ENCODE measurements at regions not wholly inside any gene's neighbourhood (a gene's known extent, or its start where the extent isn't known, plus 50 kb on each side); places are given as distances from the start of the nearest gene placed in this dataset.

GRCh38 chr2:145402706-145403277, 882.9 kb upstream of the ZEB2 start:
- no peak overlapping the region for H3K27ac ChIP-seq
- H3K36me3 ChIP-seq = no peaks in the 10 kb centered on the region
- no peak overlapping the region for H3K4me3 ChIP-seq (ENCODE audit: low read depth, low read length)
- TF ChIP-seq CTCF (IDR thresholded peaks at IDR 0.05; ENCODE audit: low read depth, low read length) = no peak
- no peaks in the 10 kb centered on the region for H3K9me3 ChIP-seq (ENCODE audit: severe bottlenecking)
- H3K27me3 ChIP-seq (ENCODE audit: insufficient read depth, low read depth, severe bottlenecking) = no peaks in the 10 kb centered on the region
- DNase-seq = no peak

DNA sequence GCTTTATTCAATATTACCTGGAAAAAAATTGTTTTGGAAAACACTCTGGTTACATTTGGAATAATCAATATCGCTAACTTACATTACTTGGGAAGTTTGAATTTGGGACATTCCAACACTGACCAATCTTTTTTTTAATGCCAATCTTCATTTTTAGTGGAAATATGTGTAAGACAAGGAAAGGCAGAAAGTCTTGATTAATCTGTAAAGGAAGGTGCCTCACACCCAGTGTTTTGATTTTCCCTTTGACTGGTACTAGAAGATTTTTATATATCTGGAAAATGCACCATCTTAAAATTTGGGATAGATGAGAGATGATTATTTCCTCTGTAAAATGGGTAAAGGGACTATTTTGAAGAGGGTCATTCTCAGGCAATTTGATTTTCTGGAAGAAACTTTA, 879.2 kb upstream of the ZEB2 start:
- no peak for DNase-seq
- H3K36me3 ChIP-seq = no peaks in the 10 kb centered on the region
- no peak overlapping the region for H3K4me3 ChIP-seq (ENCODE audit: low read depth, low read length)
- no peak for TF ChIP-seq CTCF (IDR thresholded peaks at IDR 0.05; ENCODE audit: low read depth, low read length)
- H3K27ac ChIP-seq = no peak overlapping the region
- no peaks in the 10 kb centered on the region for H3K9me3 ChIP-seq (ENCODE audit: severe bottlenecking)
- H3K27me3 ChIP-seq (ENCODE audit: insufficient read depth, low read depth, severe bottlenecking) = no peaks in the 10 kb centered on the region

DNA sequence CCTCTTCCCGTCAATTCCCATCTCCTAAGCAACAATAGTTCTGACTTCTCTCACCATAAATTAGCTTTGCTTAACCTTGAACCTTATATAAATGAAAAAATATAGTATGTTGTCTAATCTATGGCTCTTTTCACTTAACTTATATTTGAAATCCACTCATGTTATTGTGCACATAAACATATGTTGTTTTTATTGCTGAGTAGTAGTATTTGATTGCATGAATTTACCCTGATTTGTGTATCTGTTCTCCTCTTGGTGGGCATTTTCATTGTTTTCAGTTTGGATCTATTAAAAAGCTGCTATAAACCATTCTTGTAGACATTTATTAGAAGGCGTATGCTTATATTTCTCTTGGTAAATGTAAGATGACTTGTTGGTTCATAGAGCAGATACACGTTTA, 874.3 kb upstream of the ZEB2 start:
- no peaks in the 10 kb centered on the region for H3K27me3 ChIP-seq (ENCODE audit: insufficient read depth, low read depth, severe bottlenecking)
- no peak for TF ChIP-seq CTCF (IDR thresholded peaks at IDR 0.05; ENCODE audit: low read depth, low read length)
- H3K27ac ChIP-seq = no peak overlapping the region
- peaks cover 2% of the 10 kb centered on the region for H3K9me3 ChIP-seq (ENCODE audit: severe bottlenecking)
- H3K4me3 ChIP-seq (ENCODE audit: low read depth, low read length) = no peak overlapping the region
- DNase-seq = no peak
- no peaks in the 10 kb centered on the region for H3K36me3 ChIP-seq

GRCh38 chr2:145386973-145387372, 867.1 kb upstream of the ZEB2 start:
- no peak overlapping the region for H3K4me3 ChIP-seq (ENCODE audit: low read depth, low read length)
- H3K27me3 ChIP-seq (ENCODE audit: insufficient read depth, low read depth, severe bottlenecking) = no peaks in the 10 kb centered on the region
- no peak for TF ChIP-seq CTCF (IDR thresholded peaks at IDR 0.05; ENCODE audit: low read depth, low read length)
- H3K27ac ChIP-seq = no peak overlapping the region
- no peak for DNase-seq
- no peaks in the 10 kb centered on the region for H3K36me3 ChIP-seq
- peaks cover 2% of the 10 kb centered on the region for H3K9me3 ChIP-seq (ENCODE audit: severe bottlenecking)

DNA sequence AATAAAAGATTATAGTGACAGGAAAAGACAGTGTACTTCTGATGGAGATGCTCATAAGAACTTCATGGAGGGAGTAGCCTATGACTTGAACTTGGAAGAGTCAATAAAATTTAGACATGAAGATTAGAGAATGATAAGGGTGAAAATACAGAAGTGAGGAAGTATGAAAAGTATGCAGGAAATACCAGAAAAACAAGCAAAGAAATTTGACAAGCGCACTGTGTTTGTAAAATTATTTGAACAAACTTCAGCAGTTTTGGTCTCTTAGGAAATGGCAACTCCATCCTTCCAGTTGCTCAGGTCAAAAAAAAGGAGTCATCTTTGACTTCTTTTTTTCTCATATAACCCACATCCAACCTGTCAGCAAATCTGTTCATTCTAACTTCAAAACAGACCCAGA, 864.0 kb upstream of the ZEB2 start:
- Histone ChIP-seq H3K27me3 (ENCODE audit: insufficient read depth, low read depth, severe bottlenecking) (no peaks in the 10 kb centered on the region), H3K36me3 (no peaks in the 10 kb centered on the region), H3K27ac (no peak overlapping the region), H3K9me3 (ENCODE audit: severe bottlenecking) (no peaks in the 10 kb centered on the region), H3K4me3 (ENCODE audit: low read depth, low read length) (no peak overlapping the region)
- no peak for TF ChIP-seq CTCF (IDR thresholded peaks at IDR 0.05; ENCODE audit: low read depth, low read length)
- DNase-seq = no peak

DNA sequence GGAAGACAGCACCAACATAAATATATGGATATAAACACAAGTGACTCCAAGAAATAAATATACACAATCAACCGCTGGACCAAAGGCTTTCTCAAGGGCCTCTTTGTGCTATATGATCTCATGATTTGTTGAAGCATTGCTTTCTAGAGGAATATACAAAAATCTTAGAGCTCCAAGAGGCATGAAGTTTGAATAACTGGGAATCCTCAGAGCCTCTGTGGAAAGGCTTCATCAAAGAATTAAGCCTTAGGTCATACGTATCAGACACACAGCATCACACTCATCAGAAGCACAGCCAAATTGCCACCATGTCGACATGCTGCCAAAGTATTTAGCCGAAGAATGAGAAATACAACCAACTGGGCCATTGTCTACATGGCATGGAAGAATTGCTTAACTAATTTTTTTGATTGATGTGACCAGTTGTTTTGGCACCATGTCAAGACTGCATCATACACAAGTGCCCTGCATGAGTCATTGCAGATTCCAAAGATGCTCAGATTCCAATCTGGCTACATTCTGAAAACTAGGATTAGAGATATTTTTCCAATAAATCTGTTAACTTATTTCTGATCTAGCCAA, 860.6 kb upstream of the ZEB2 start:
- DNase-seq = no peak

More for the DNA sequence above, 860.6 kb upstream of the ZEB2 start:
- Histone ChIP-seq H3K9me3 (ENCODE audit: severe bottlenecking) (no peaks in the 10 kb centered on the region), H3K4me3 (ENCODE audit: low read depth, low read length) (no peak overlapping the region), H3K27me3 (ENCODE audit: insufficient read depth, low read depth, severe bottlenecking) (no peaks in the 10 kb centered on the region), H3K27ac (no peak overlapping the region), H3K36me3 (no peaks in the 10 kb centered on the region)
- TF ChIP-seq CTCF (IDR thresholded peaks at IDR 0.05; ENCODE audit: low read depth, low read length) = no peak

Measured in WERI-Rb-1 (cell line).